GM21390 (cell line): ENCODE measurements at regions not wholly inside any gene's neighbourhood (a gene's known extent, or its start where the extent isn't known, plus 50 kb on each side); places are given as distances from the start of the nearest gene placed in this dataset.
"Not testable (repeated sequence)": the region's sequence is repeated elsewhere in the genome, so short reads cannot be mapped to it uniquely, and the experiment has no call there.

Experiments used
- ATAC-seq: cut with Tn5 transposase; IDR thresholded peaks from one replicate; pipeline ENCODE4 v1.9.1; 2021; ENCODE audit not compliant: unreplicated experiment

DNA sequence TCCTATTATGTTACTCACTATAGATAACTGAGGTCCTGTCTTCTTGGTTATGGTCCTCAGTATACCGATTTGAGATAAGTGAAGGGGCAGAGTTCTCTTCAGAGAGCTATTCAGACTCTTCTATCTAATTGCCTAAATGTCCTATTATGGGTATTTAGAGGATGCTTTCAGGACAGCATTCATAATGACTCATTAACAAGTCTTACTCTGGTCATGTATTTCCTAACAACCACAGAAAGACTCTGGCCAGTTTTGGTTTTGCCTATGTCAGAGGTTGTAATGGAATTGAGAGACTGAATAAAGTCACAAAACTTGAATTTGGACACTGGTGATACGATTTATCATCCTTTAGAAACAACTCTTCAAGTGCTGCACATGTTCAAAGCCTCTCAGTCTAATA is 1233.0 kb downstream of the JRKL start:
- ATAC-seq = no peak

GRCh38 chr11:97636741-97637140 is 1246.9 kb downstream of the JRKL start:
- ATAC-seq = not testable (repeated sequence)

DNA sequence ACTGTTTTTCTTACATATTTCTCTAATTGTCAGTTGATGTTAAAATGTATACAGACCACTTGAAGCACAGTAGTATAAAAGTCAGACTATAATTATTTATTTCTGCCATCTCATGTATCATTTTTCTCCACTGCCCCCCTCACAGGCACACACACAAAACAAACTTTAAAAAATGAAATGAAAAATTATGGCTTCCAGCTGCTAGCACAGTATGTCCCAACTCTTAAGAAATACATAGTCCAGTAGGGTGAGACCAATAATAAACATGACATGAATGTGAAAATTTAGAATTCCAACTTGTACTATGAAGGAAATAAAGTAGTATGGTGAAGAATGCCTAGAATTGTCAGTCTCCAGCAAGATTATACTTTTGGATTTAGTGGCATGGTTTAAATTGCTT is 1247.9 kb downstream of the JRKL start:
- ATAC-seq = no peak

DNA sequence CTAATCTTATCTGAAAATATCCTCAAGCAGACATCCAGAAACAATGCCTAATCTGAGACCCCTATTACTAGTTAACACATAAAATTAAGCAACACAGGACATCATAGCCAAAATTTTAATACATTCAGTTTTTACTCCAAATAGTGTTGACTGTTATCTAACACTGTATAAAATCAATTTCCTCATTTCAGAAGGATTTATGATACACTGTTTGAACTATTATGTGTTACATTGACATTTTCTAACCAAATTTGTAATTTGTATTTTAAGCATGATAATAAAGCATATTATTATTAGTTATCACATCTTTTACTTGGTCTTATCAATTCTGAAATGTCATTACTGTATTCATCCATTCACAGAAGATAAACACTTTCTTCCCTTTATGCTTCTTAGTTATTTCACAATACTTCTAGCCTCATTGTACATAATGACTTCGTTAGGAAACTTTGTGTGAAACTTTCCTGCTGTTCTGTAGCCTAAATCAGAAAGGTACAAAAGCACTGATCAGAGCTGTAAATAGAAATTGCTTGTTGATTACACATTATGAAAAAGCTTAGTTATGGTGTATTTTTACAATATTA is 1248.9 kb downstream of the JRKL start:
- ATAC-seq = no peak

DNA sequence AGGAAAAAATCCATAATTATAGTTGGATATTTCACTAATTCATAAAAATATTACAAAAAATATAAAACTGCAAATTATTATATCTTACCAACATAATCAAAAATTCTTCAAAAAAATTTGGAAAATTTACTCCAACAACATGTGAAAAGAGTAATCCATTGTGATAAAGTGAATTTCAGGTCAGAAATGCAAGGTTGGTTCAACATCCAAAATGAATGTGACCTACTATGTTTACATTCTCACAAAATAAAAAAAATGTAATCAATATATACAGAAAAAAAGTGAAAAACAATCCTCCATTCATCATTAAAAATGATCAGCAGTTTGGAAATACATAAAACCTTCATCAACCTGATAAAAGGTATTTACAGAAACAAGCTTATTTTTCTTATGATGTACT is 1252.2 kb downstream of the JRKL start:
- no peak for ATAC-seq

GRCh38 chr11:97645736-97646135 is 1255.9 kb downstream of the JRKL start:
- ATAC-seq = no peak

DNA sequence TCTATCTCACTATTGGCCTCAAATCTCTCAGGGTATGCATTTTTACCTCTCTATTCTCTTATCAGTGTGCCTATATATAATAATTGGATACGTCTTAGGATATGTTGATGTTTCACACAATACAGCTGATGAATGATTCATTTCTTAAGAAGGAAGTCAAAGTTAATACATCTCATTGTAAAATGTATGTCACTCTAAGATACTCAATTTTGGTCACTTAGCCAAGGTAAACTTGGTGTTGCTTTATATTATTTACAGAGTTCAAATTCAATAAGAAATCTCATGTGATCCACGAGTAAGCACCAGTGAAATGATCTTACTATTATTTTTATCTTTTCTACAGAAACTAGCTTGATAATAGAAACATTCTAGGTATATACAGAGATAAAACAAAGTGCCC is 1266.5 kb downstream of the JRKL start:
- no peak for ATAC-seq

DNA sequence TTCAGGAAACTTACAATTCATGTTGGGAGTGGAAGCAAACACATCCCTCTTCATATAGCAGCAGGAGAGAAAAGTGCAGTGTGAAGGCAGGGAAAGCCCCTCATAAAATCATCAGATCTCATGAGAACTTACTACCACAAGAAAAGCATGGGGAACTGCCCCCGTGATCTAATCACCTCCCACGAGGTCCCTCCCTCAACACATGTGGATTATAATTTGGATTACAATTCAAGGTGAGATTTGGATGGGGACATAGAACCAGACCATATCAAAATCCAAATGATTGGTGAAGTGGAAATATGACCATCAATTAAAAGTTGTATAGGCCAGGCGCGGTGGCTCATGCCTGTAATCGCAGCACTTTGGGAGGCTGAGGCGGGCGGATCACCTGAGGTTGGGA is 1268.0 kb downstream of the JRKL start:
- no peak for ATAC-seq

DNA sequence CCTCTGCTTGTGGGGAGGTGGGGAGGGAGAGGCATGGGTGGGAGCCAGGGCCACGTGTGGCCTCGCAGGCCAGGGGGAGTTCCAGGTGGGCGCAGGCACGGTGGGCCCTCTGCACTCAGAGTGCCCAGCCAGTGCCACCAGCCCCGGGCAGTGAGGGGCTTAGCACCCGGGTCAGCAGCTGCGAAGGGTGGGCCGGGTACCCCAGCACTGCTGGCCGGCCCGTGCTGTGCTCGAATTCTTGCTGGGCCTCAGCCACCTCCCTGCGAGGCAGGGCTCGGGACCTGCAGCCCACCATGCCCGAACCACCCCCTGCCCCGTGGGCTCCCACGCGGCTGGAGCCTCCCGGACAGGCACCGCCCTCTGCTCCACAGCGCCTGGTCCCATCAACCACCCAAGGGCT is 1277.2 kb downstream of the JRKL start:
- no peak for ATAC-seq

DNA sequence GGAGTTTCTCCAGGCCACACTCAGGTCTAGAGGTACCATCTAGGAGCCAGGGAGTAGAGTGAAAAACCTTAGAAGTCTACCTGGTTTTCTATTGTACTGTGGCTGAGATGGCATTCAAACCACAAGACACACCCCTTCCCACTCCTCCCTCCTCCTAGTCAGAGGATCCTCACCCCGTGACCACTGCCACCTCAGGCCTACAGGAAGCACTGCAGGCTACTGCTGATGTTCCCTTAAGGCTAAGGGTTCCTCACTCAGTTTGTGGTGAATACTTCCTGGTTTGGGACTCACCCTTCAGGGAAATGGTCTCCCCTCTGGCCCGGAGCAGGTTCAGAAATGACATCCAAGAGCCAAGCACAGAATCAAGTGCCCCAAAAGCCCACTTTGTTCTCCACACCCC is 1293.9 kb downstream of the JRKL start:
- peak; percentile 60 for ATAC-seq

DNA sequence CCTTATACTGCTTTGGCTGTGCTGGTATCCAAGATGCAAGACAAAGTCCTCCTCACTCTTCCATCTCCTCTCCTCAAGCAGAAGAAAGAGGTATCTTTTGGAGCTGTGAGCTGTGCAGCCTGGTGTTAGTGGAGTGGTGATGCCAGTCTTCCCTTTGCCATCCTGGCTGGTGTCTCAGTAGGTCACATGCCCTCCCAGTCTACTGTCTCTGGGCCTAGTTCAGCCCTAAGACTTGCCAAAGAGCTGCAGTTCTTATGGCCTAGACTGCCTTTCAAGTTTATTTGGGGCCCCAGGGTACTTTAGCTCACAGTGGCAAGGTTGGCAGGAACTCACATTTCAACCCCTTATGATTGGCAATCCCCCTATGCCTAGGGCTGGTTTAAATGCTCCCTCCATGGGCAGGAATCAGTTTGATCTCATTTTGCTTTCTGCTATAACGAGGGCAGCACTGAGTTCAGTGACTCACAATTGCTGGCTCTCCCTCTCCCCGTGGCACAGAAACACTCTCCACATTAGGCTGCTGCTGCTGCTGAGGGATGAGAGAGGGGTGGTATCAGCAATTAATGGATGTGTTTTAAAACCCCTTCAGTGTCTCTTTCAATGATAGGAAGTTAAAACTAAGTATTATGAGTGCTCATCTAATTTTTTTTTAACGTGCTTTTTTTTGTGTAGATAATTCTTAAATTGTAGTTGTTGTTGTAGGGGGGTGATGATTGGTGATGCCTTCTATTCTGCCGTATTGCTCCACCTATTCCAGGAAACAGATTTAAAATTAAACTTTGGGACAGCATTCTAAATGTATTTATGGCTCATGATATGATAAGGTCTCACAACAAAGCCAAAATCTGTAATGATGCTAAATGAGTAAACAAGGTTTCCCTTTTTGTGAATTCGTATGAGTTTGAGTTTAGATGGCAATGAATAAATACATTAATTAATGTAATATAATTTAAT is 1295.0 kb downstream of the JRKL start:
- no peak for ATAC-seq

DNA sequence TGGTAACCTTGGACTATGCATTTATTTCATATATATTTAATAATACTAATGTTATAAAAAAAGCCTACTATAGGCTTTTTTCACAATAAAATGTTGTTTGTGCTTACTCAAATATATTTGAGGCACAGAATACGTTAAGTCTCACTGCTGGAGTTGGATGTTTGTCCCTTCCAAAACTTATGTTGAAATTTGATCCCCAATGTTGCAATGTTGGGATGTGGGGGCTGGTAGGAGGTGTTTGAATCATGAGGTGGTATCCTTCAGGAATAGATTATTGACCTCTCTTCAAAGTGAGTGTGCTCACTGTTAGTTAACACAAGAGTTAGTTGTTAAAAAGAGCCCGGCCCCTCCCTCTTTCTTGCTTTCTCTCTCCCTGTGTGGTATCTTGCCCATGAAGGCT is 1295.9 kb downstream of the JRKL start:
- no peak for ATAC-seq

DNA sequence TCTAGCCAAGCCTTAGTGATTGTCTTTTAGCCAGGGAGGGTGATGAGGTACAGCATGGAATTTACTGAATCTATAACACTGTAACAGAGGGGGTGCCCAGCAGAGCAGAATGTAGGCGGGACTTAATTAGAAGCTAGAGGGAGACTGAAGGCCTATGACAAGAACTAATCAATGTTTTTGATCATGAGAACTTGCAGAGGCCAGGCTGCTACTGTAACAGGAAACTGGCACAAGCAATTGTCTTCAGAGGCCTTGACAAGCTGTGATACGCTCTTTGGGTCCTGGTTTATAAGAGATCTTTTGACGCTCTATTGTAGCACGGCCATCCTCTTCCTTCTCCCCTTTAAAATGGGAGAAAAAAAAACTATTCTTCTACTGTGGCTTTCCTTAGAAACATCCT is 1297.3 kb downstream of the JRKL start:
- no peak for ATAC-seq

DNA sequence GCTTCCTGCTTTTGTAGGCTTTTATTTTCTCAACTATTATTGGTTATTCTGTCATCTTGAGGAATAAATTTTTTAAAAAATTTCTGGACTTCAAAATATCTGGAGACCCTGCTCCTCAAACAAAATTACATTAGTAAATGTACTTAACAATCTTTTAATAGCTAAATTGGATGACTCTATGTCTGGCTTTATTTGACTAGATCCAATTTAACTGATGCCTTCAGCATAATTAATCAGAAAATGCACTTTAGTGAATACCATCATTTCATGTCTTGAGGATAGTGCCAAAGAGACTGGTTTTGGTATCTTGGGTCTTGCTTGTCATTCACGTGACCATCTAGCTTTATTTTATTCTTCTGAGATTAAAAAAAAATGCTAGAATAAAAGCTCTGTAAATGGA is 1301.2 kb downstream of the JRKL start:
- ATAC-seq = no peak

DNA sequence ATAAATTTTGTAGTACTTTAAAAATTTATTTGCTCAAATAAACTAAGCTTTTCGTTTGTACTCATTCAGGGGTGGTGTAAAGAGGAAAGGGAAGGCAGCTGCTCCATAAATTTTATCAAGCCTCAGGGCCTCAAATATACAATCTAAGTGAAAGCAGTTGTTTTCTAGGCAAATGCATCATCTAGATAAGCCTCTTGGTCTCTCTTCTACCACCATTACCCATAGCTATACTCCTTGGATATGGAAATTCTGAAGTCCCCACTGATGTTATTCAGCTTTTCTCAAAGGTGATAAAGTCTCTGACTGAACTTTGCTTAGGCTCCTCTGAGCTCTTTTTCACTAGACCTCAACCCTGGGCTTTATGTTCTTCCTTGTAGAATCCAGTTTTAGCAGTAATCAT is 1313.1 kb downstream of the JRKL start:
- ATAC-seq = no peak

DNA sequence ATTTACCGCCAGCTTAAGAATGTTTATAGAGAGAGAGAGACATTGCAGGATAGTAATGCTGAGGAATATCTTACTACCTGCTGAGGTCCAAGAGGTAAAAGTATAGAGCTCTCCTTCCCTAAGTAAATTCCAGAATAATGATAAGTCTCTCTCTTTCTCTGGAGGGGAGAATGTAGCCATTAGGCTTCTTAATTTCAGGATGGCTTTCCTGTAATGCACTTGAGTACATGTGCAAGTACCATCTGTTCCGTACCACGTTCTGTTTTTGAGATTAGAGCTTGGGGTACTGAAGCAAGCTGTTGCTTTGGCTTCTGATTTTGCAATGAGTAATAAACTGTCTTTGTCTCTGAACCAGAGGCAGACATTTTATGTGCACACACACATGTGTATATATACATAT is 1314.0 kb downstream of the JRKL start:
- ATAC-seq = no peak

GRCh38 chr11:97705441-97705840 is 1315.3 kb upstream of the CNTN5 start:
- not testable (repeated sequence) for ATAC-seq

GRCh38 chr11:97717922-97718321 is 1302.8 kb upstream of the CNTN5 start:
- no peak for ATAC-seq

- ATAC-seq = no peak
These were observed 1298.7 kb upstream of the CNTN5 start for GRCh38 chr11:97722065-97722464.

DNA sequence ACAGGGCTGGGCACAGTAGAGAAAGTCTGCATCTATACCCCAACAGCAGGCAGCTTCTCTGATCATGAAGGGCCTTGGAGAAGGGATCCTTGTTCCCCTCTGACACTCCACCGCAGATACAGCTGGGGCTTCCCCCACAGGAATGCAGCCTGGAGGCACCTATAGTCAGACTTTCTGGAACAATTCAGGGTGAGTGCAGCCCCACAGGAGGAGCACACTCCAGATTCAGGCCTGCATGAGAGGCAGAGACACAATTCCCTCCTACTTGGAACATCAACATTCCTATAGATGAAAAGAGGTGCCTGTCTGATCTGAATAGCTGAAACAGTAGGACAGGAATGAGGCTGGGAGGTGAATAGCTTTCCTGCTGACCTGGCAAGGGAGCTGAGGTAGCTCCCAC is 1298.0 kb upstream of the CNTN5 start:
- ATAC-seq = no peak

DNA sequence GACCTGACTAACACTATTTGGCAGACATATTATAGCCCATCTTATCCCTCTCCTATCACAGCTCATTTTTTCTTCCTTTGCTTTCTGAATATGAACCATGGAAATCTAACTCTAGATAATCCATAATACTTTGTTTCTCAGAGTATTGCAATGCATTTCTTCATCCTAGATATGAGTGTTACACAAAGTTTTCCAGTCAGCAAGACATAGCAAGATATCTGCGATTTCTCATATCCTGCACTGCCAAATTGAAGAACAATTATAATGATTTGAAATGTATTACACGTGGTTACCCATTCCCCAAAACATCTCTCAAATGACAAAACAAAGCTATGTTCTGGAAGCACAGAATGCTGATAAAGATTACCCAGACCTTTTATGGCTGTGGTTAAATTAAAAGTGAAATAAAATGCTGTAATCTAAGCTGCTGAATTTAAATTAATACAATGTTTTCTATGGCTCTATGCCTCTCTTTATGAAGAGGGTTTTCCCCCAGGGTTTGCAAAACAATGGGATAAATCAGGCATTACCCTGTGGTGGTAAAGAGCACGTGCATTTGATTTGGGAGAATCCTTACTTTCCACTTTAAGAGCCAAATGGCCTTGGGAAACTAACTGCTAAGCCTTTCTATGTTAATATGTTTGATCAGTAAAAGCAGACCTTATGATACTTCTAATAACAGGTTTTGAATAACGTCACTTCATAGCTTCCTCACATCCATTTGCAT is 1291.0 kb upstream of the CNTN5 start:
- ATAC-seq = no peak
